ENCODE measurements at regions not wholly inside any gene's neighbourhood (a gene's known extent, or its start where the extent isn't known, plus 50 kb on each side); places are given as distances from the start of the nearest gene placed in this dataset.

- TF ChIP-seq, protein P1, sequence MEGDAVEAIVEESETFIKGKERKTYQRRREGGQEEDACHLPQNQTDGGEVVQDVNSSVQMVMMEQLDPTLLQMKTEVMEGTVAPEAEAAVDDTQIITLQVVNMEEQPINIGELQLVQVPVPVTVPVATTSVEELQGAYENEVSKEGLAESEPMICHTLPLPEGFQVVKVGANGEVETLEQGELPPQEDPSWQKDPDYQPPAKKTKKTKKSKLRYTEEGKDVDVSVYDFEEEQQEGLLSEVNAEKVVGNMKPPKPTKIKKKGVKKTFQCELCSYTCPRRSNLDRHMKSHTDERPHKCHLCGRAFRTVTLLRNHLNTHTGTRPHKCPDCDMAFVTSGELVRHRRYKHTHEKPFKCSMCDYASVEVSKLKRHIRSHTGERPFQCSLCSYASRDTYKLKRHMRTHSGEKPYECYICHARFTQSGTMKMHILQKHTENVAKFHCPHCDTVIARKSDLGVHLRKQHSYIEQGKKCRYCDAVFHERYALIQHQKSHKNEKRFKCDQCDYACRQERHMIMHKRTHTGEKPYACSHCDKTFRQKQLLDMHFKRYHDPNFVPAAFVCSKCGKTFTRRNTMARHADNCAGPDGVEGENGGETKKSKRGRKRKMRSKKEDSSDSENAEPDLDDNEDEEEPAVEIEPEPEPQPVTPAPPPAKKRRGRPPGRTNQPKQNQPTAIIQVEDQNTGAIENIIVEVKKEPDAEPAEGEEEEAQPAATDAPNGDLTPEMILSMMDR (IDR thresholded peaks at IDR 0.05), result no peak
- no peak for TF ChIP-seq POLR2A (IDR thresholded peaks at IDR 0.05)
These were observed 114.5 kb upstream of the MAF start for GRCh38 chr16:79715061-79715460.
